ENCODE measurements at regions not wholly inside any gene's neighbourhood (a gene's known extent, or its start where the extent isn't known, plus 50 kb on each side); places are given as distances from the start of the nearest gene placed in this dataset.

GRCh38 chr6:145067430-145067829 is 667.9 kb downstream of the EPM2A start:
- Mint-ChIP-seq H3K36me3 (no peaks in the 10 kb centered on the region), H3K9me3 (no peaks in the 10 kb centered on the region), H3K4me3 (no peak overlapping the region), H3K4me1 (peaks cover 3% of the 10 kb centered on the region), H3K27me3 (ENCODE audit: low read depth) (no peaks in the 10 kb centered on the region), H3K27ac (no peak overlapping the region)
- no peak for TF ChIP-seq CTCF (IDR thresholded peaks at IDR 0.05; ENCODE audit: unreplicated experiment)
- DNase-seq (ENCODE audit: low spot score in 2 of 2, unreplicated experiment in 2 of 2) = no peak

- Mint-ChIP-seq H3K27me3 (ENCODE audit: low read depth) (no peaks in the 10 kb centered on the region), H3K9me3 (no peaks in the 10 kb centered on the region), H3K4me3 (no peak overlapping the region), H3K36me3 (no peaks in the 10 kb centered on the region), H3K4me1 (peaks cover 3% of the 10 kb centered on the region), H3K27ac (no peak overlapping the region)
- TF ChIP-seq CTCF (IDR thresholded peaks at IDR 0.05; ENCODE audit: unreplicated experiment) = no peak
- DNase-seq (ENCODE audit: low spot score in 2 of 2, unreplicated experiment in 2 of 2) = no peak
These were observed 666.7 kb downstream of the EPM2A start for GRCh38 chr6:145068577-145068976.

- Mint-ChIP-seq H3K4me1 (peaks cover 3% of the 10 kb centered on the region), H3K9me3 (no peaks in the 10 kb centered on the region), H3K27ac (no peak overlapping the region), H3K36me3 (no peaks in the 10 kb centered on the region), H3K27me3 (ENCODE audit: low read depth) (no peaks in the 10 kb centered on the region), H3K4me3 (no peak overlapping the region)
- no peak for TF ChIP-seq CTCF (IDR thresholded peaks at IDR 0.05; ENCODE audit: unreplicated experiment)
- no peak for DNase-seq (ENCODE audit: low spot score in 2 of 2, unreplicated experiment in 2 of 2)
These were observed 665.4 kb downstream of the EPM2A start for GRCh38 chr6:145069966-145070365.

DNA sequence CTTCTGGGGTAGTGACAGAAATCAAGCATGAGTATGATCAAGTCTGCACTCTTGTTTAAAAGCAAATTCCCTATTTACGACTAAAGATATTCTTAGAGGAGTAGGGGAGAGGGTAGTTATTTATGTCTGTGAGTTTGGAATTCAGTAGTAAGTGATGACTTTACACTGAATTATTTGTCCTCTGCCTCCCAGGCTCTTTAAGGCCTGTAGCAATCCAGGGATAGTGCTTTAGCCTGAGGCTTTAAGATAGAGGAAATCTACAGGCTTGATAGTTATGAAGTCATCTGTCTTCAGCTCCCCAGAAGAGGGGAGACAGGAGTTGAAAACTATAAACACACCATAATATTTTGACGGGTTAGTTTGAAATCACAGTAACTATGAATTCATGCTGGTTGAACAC is 664.5 kb downstream of the EPM2A start:
- Mint-ChIP-seq H3K27ac (no peak overlapping the region), H3K9me3 (no peaks in the 10 kb centered on the region), H3K4me1 (peaks cover 3% of the 10 kb centered on the region), H3K36me3 (no peaks in the 10 kb centered on the region), H3K27me3 (ENCODE audit: low read depth) (no peaks in the 10 kb centered on the region), H3K4me3 (no peak overlapping the region)
- TF ChIP-seq CTCF (IDR thresholded peaks at IDR 0.05; ENCODE audit: unreplicated experiment) = no peak
- no peak for DNase-seq (ENCODE audit: low spot score in 2 of 2, unreplicated experiment in 2 of 2)

DNA sequence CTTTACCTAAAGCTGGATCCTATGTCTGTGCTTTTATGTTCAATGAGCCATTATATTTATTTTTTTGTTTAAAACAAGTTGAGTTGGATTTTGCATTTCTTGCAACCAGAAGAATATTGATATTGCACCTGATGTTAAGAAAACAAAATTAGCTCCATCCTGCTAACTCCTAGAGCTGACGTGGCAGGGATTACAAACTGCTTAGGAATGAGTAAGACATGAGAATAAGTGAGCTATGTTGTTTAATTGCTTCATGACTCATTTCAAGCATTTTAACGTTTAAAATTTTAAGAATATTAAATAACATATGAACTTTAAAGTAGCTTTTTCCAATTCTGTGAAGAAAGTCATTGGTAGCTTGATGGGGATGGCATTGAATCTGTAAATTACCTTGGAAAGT is 663.5 kb downstream of the EPM2A start:
- no peak for DNase-seq (ENCODE audit: low spot score in 2 of 2, unreplicated experiment in 2 of 2)
- Mint-ChIP-seq H3K36me3 (no peaks in the 10 kb centered on the region), H3K4me3 (no peak overlapping the region), H3K4me1 (peaks cover 3% of the 10 kb centered on the region), H3K9me3 (peaks cover 6% of the 10 kb centered on the region), H3K27ac (no peak overlapping the region), H3K27me3 (ENCODE audit: low read depth) (no peaks in the 10 kb centered on the region)
- TF ChIP-seq CTCF (IDR thresholded peaks at IDR 0.05; ENCODE audit: unreplicated experiment) = no peak

- TF ChIP-seq CTCF (IDR thresholded peaks at IDR 0.05; ENCODE audit: unreplicated experiment) = no peak
- no peak overlapping the region for H3K27ac Mint-ChIP-seq
- H3K36me3 Mint-ChIP-seq = no peaks in the 10 kb centered on the region
- no peaks in the 10 kb centered on the region for H3K27me3 Mint-ChIP-seq (ENCODE audit: low read depth)
- H3K4me3 Mint-ChIP-seq = no peak overlapping the region
- H3K9me3 Mint-ChIP-seq = peaks cover 6% of the 10 kb centered on the region
- peaks cover 3% of the 10 kb centered on the region for H3K4me1 Mint-ChIP-seq
- DNase-seq (ENCODE audit: low spot score in 2 of 2, unreplicated experiment in 2 of 2) = no peak
These were observed 661.5 kb downstream of the EPM2A start for GRCh38 chr6:145073811-145074210.
